WTC11 (cell line): ENCODE measurements at regions not wholly inside any gene's neighbourhood (a gene's known extent, or its start where the extent isn't known, plus 50 kb on each side); places are given as distances from the start of the nearest gene placed in this dataset.

Experiments
- ATAC-seq: fragments of 200-7000 bp; cut with Tn5 transposase; 2 replicates; pipeline ENCODE4 v1.10.0; 2021; ENCODE audit warnings: mild to moderate bottlenecking, moderate library complexity
- CTCF ChIA-PET: fragments of 300-600 bp; sonication (Branson Sonifier 250); formaldehyde crosslinking; loops from one replicate; lab custom pipeline; 2021; ENCODE audit warnings: antibody characterized with exemption; lab: Charles Lee
- POLR2A ChIA-PET: fragments of 350-600 bp; sonication (Branson Sonifier 250); formaldehyde crosslinking; loops from one replicate; lab custom pipeline; 2021; ENCODE audit warnings: antibody characterized with exemption; lab: Charles Lee
- DNase-seq: peaks from one replicate; pipeline ENCODE4 v3.0.0; 2021; ENCODE audit warnings: low spot score
- H3K27ac Mint-ChIP-seq: 2 replicates; pipeline ENCODE4 v1.8.0; 2021; ENCODE audit warnings: mixed read lengths
- H3K27me3 Mint-ChIP-seq: 2 replicates; pipeline ENCODE4 v1.8.0; 2021; ENCODE audit warnings: low read depth, mild to moderate bottlenecking, moderate library complexity, mixed read lengths
- H3K36me3 Mint-ChIP-seq: 2 replicates; pipeline ENCODE4 v1.8.0; 2021; ENCODE audit warnings: mixed read lengths
- H3K4me1 Mint-ChIP-seq: 2 replicates; pipeline ENCODE4 v1.8.0; 2022; ENCODE audit warnings: mixed read lengths
- H3K4me3 Mint-ChIP-seq: 2 replicates; pipeline ENCODE4 v1.8.0; 2021; ENCODE audit warnings: mild to moderate bottlenecking, moderate library complexity, mixed read lengths
- H3K9me3 Mint-ChIP-seq: 2 replicates; pipeline ENCODE4 v1.8.0; 2021; ENCODE audit warnings: mixed read lengths
- AFF4 ChIP-seq: sonication (generic); formaldehyde crosslinking; IDR thresholded peaks from 2 replicates; pipeline ENCODE4 v1.8.1; 2023; ENCODE audit warnings: mild to moderate bottlenecking, missing genetic modification reagents, borderline replicate concordance
- ARID4B ChIP-seq: sonication (generic); formaldehyde crosslinking; IDR thresholded peaks from 2 replicates; pipeline ENCODE4 v1.8.0; 2023; ENCODE audit warnings: missing genetic modification reagents, mild to moderate bottlenecking, borderline replicate concordance
- CREM ChIP-seq: sonication (generic); formaldehyde crosslinking; IDR thresholded peaks from 2 replicates; pipeline ENCODE4 v1.8.1; 2022; ENCODE audit warnings: mild to moderate bottlenecking, missing genetic modification reagents, moderate library complexity
- E2F1 ChIP-seq: sonication (generic); formaldehyde crosslinking; IDR thresholded peaks from 2 replicates; pipeline ENCODE4 v1.8.0; 2022; ENCODE audit warnings: mild to moderate bottlenecking, missing genetic modification reagents
- ESRRA ChIP-seq: sonication (generic); formaldehyde crosslinking; IDR thresholded peaks from 2 replicates; pipeline ENCODE4 v1.8.1; 2022; ENCODE audit warnings: mild to moderate bottlenecking, missing genetic modification reagents, borderline replicate concordance
- ETV6 ChIP-seq: sonication (generic); formaldehyde crosslinking; IDR thresholded peaks from 2 replicates; pipeline ENCODE4 v1.8.1; 2022; ENCODE audit warnings: mild to moderate bottlenecking, missing genetic modification reagents
- GTF2I ChIP-seq: fragments of 250-450 bp; sonication (Bioruptor Pico); conservative IDR thresholded peaks from 2 replicates; pipeline ENCODE4 v1.4.0; 2021; ENCODE audit warnings: mild to moderate bottlenecking
- RELA ChIP-seq: sonication (generic); formaldehyde crosslinking; IDR thresholded peaks from 2 replicates; pipeline ENCODE4 v1.8.1; 2022; ENCODE audit warnings: missing genetic modification reagents, mild to moderate bottlenecking, borderline replicate concordance
- STAT6 ChIP-seq: sonication (generic); formaldehyde crosslinking; conservative IDR thresholded peaks from 2 replicates; pipeline ENCODE4 v1.8.1; 2023; ENCODE audit warnings: mild to moderate bottlenecking, low read depth, missing genetic modification reagents, moderate library complexity
- TEAD1 ChIP-seq: sonication (generic); formaldehyde crosslinking; IDR thresholded peaks from 2 replicates; pipeline ENCODE4 v1.8.0; 2022; ENCODE audit warnings: mild to moderate bottlenecking, missing genetic modification reagents
- TP53 ChIP-seq: sonication (generic); formaldehyde crosslinking; IDR thresholded peaks from 2 replicates; pipeline ENCODE4 v1.8.1; 2023; ENCODE audit warnings: mild to moderate bottlenecking, missing genetic modification reagents
- ZNF281 ChIP-seq: sonication (generic); formaldehyde crosslinking; IDR thresholded peaks from 2 replicates; pipeline ENCODE4 v1.8.0; 2023; ENCODE audit warnings: mild to moderate bottlenecking, missing genetic modification reagents
- ZNF317 ChIP-seq: sonication (generic); formaldehyde crosslinking; IDR thresholded peaks from 2 replicates; pipeline ENCODE4 v1.8.1; 2023; ENCODE audit warnings: low read depth, mild to moderate bottlenecking, moderate library complexity, missing genetic modification reagents, borderline replicate concordance
- ZNF396 ChIP-seq: fragments of 250-450 bp; sonication (Bioruptor Pico); IDR thresholded peaks from 2 replicates; pipeline ENCODE4 v1.8.0; 2021; ENCODE audit warnings: mild to moderate bottlenecking, moderate library complexity, borderline replicate concordance
- ZNF416 ChIP-seq: fragments of 250-450 bp; sonication (Bioruptor Pico); IDR thresholded peaks from 2 replicates; pipeline ENCODE4 v1.9.0; 2021; ENCODE audit warnings: mild to moderate bottlenecking, inconsistent platforms
- ZNF423 ChIP-seq: fragments of 250-450 bp; sonication (Bioruptor Pico); IDR thresholded peaks from 2 replicates; pipeline ENCODE4 v2.1.2; 2022; ENCODE audit warnings: mild to moderate bottlenecking, moderate library complexity
- TF ChIP-seq, protein P1 (sequence below): sonication (generic); formaldehyde crosslinking; IDR thresholded peaks from 2 replicates; pipeline ENCODE4 v1.8.1; 2022; ENCODE audit warnings: mild to moderate bottlenecking, missing genetic modification reagents, moderate library complexity, borderline replicate concordance
- TF ChIP-seq, protein P2 (sequence below): sonication (generic); formaldehyde crosslinking; IDR thresholded peaks from 2 replicates; pipeline ENCODE4 v1.8.0; 2023; ENCODE audit warnings: missing genetic modification reagents

DNA sequence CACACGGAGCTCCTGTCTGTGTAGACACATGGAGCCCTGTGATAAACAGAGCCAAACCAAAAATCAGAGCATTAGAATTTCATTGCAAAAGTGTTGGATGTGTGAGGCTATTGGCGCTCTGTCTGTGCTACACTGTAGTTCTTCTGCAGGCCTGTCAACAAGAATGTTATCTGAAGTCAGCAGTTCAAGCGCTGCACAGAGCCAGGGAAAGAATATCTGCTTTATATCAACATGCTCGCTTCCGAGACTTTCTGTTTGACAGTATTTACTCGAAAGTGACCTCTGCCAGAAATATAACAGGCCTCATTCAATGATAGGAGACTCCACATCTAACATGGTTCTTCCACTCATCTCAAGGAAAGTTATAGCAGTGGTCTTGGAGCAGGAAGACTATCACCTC is 118.3 kb downstream of the CCER1 start:
- ChIA-PET CTCF (no interaction called here), POLR2A (no interaction called here)
- Mint-ChIP-seq H3K4me1 (peaks cover 8% of the 10 kb centered on the region), H3K9me3 (no peaks in the 10 kb centered on the region), H3K36me3 (no peaks in the 10 kb centered on the region), H3K27ac (no peak overlapping the region), H3K27me3 (no peaks in the 10 kb centered on the region), H3K4me3 (no peak overlapping the region)
- DNase-seq (no peak), ATAC-seq (no peak)
- no peak for TF ChIP-seq ESRRA (CRISPR knock-in tag)
- no peak for TF ChIP-seq TEAD1 (CRISPR knock-in tag)
- TF ChIP-seq ZNF317 (CRISPR knock-in tag), result no peak
- no peak for TF ChIP-seq RELA (CRISPR knock-in tag)
- TF ChIP-seq ARID4B, result no peak

- POLR2A ChIA-PET, result no interaction called here
- Mint-ChIP-seq H3K27me3 (no peaks in the 10 kb centered on the region), H3K4me3 (no peak overlapping the region), H3K36me3 (no peaks in the 10 kb centered on the region), H3K27ac (no peak overlapping the region), H3K4me1 (peaks cover 4% of the 10 kb centered on the region), H3K9me3 (no peaks in the 10 kb centered on the region)
- CTCF ChIA-PET, result no interaction called here
- DNase-seq (no peak), ATAC-seq (no peak)
- no peak for TF ChIP-seq E2F1 (CRISPR knock-in tag)
- TF ChIP-seq ZNF416, result no peak
- TF ChIP-seq TEAD1 (CRISPR knock-in tag), result no peak
- TF ChIP-seq, protein P1, sequence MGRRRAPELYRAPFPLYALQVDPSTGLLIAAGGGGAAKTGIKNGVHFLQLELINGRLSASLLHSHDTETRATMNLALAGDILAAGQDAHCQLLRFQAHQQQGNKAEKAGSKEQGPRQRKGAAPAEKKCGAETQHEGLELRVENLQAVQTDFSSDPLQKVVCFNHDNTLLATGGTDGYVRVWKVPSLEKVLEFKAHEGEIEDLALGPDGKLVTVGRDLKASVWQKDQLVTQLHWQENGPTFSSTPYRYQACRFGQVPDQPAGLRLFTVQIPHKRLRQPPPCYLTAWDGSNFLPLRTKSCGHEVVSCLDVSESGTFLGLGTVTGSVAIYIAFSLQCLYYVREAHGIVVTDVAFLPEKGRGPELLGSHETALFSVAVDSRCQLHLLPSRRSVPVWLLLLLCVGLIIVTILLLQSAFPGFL (CRISPR knock-in tag), result no peak
- TF ChIP-seq AFF4, result no peak
- no peak for TF ChIP-seq ETV6 (CRISPR knock-in tag)
- TF ChIP-seq STAT6 (CRISPR knock-in tag), result no peak
- no peak for TF ChIP-seq ZNF281 (CRISPR knock-in tag)
- TF ChIP-seq ZNF396 (CRISPR knock-in tag), result no peak
- no peak for TF ChIP-seq ZNF423 (CRISPR knock-in tag)
- TF ChIP-seq, protein P2, sequence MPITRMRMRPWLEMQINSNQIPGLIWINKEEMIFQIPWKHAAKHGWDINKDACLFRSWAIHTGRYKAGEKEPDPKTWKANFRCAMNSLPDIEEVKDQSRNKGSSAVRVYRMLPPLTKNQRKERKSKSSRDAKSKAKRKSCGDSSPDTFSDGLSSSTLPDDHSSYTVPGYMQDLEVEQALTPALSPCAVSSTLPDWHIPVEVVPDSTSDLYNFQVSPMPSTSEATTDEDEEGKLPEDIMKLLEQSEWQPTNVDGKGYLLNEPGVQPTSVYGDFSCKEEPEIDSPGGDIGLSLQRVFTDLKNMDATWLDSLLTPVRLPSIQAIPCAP (CRISPR knock-in tag), result no peak
- no peak for TF ChIP-seq GTF2I (CRISPR knock-in tag)
- TF ChIP-seq TP53 (CRISPR knock-in tag), result no peak
- TF ChIP-seq CREM (CRISPR knock-in tag), result no peak
These were observed 121.7 kb downstream of the CCER1 start for GRCh38 chr12:90833228-90833627.
